ENCODE measurements at regions not wholly inside any gene's neighbourhood (a gene's known extent, or its start where the extent isn't known, plus 50 kb on each side); places are given as distances from the start of the nearest gene placed in this dataset.
A peak's percentile ranks its signal among the peaks of the same experiment; 100 is the strongest.
"Not testable (repeated sequence)": the region's sequence is repeated elsewhere in the genome, so short reads cannot be mapped to it uniquely, and the experiment has no call there.

DNA sequence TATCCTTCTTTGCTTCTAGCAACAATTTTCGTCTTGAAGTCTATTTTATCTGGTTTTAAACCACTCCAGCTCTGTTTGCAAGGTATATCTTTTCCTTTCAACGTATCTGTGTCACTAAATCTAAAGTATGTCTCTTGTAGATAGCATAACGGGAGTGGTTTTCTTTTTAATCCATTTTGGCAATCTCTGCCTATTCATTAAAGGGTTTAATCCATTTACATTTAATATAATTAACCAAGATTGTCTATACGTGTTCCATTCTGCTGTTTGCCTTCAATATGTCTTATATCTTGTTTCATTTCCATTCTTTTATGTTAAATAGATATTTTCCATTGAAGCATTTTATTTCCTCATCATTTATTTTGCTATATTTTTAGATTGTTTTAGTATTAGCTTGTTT lies 587.9 kb downstream of the C6orf118 start:
- DNase-seq (ENCODE audit: low spot score): no peak

GRCh38 chr6:164700497-164700896 lies 608.9 kb downstream of the C6orf118 start:
- no peak for DNase-seq (ENCODE audit: low spot score)

DNA sequence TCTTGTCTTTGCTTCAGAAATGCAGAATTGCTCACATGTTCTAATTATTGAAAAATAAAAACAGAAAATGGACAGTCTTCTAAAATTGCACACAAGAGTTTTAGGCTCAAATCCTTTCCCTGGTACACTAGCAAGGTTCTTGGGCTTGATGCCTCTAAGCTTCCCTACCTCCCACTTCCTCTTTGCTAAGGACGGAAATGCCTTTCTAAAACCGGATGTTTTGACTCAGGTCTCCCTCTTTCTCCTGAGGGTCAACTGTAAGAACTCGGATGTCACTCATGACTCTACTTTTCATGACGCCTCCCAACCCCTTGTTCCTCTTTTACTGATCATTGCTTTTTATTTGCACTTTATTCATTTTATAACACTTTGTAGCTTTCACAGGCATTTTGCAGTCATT lies 613.5 kb downstream of the C6orf118 start:
- DNase-seq (ENCODE audit: low spot score): no peak

GRCh38 chr6:164694386-164694785 lies 615.0 kb downstream of the C6orf118 start:
- no peak for DNase-seq (ENCODE audit: low spot score)

DNA sequence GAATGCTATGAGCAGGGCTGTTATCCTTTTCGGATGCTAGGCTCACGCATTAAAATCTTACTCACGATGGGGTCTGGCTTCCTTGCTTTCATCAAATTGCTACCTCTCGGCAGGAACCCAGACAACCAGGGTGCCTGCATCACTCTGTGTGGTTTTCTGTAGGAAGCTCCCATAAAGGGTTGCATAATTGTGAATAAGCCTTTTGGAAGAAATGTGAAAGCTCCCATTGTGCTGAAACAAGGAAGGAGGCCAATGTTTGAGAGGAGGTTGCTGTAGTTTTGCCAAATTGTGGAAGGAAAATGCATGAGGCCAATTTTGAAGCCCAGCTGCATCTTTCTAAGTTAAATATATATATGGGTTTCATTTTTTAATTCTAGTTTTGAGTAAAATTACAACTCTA lies 615.5 kb downstream of the C6orf118 start:
- DNase-seq (ENCODE audit: low spot score): no peak

GRCh38 chr6:164692772-164693510 lies 616.5 kb downstream of the C6orf118 start:
- DNase-seq (ENCODE audit: low spot score): no peak

DNA sequence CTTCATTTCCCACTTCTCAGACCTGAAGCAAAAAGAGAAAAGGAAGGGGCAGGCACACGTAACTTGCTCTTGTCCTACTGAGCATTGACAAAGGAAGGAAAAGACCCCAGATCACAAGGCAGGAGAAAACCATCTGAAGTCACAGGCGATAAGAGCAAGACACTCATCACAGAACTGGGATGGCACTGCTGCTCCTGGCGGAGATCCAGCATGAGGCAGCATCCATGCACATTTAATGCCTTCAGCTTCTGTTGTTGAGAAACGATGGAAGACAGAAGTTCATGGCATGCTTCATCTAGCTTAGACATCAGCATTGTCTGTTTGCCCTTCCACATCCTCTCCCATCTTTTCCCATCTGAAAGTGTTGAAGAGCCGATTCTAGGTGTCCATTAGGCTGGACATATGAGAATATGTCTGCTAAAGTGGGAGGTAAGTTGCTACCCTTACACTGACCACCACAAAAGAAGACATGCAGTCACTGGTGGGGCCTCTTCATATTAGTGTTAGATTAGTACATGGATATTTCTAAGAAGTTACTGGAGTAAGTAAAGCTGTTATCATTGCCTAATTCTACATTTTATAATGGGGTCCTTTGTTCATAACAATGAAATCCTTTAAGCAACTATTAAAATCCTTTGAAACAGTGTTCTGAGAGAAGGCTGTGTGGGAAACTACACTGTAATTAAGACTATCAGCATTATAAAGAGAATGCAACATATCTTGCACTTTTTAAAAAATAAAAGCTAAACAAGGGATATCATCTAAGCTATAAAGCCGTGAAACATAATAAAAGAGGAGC lies 618.5 kb downstream of the C6orf118 start:
- no peak for DNase-seq (ENCODE audit: low spot score)

- no peak for DNase-seq (ENCODE audit: low spot score)
These were observed 619.2 kb downstream of the C6orf118 start for GRCh38 chr6:164690241-164690640.

GRCh38 chr6:164665328-164665727 lies 644.1 kb downstream of the C6orf118 start:
- DNase-seq (ENCODE audit: low spot score): no peak

DNA sequence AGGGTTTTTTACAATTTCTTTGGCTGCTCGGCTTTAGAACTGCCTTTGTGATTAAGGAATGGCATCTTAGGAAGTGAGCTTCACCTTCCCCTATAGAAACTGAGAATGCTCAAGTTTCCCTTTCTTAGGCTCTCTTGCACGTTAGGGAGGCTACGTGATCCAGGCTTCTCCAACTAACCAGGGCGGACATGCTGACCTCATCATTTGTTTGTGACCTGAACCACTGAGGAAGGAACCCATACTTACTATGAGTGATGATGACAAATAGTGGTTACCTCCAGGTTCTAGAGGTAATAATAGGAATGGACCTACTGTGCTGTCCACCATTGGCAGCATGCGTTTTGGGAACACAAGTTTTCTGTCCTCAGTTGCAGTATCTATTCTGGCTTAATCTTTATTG lies 645.8 kb downstream of the C6orf118 start:
- DNase-seq (ENCODE audit: low spot score): no peak

DNA sequence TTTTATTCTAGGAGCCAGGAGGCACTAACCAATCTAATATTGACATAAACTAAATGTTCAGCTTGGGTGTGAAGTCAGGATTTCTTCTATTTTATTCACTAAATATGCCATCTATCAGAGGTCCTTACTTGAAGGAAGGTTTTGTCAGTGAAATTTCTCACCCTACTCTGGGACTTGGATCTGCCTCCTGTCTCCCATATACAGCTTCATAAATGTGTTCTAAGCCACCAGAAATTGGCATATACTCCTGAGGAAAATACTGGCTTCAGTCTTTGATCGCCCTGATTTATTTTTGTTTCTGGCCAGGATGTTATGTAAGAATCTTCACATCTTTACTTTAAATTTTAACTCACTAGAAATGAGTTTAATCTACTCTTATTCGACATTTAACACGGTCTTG lies 647.7 kb downstream of the C6orf118 start:
- DNase-seq (ENCODE audit: low spot score): no peak

GRCh38 chr6:164660781-164661180 lies 648.6 kb downstream of the C6orf118 start:
- no peak for DNase-seq (ENCODE audit: low spot score)

GRCh38 chr6:164640956-164641355 lies 668.4 kb downstream of the C6orf118 start:
- DNase-seq (ENCODE audit: low spot score): no peak

- no peak for DNase-seq (ENCODE audit: low spot score)
These were observed 681.0 kb downstream of the C6orf118 start for GRCh38 chr6:164628302-164628931.

DNA sequence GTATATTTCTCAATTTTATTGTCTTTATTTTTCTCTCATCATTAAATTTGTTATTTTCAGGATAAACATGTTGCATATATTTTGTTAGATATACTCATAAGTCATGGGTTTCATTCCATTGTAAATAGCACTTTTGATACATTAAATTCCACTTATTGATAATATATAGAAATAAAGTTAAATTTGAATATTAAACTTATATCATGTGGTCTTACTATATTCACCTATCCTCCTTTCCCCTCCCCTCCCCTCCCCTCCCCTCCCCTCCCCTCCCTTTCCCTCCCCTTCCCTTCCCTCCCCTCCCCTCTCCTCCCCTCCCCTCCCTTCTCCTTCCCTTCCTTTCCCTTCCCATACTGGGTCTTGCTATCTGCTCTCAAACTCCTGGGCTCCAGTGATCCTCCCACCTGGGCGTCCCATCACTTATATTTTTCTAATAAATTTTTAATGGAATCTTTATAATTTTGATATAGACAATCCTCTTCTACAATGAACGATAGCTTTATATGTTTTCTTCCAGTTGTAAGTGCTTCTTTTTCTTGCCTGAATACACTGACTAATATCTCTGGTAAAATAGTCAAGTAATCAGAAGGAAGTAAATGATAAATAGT lies 692.4 kb downstream of the C6orf118 start:
- DNase-seq (ENCODE audit: low spot score): no peak

- no peak for DNase-seq (ENCODE audit: low spot score)
These were observed 696.7 kb downstream of the C6orf118 start for GRCh38 chr6:164612751-164613150.

GRCh38 chr6:164610859-164611258 lies 698.5 kb downstream of the C6orf118 start:
- not testable (repeated sequence) for DNase-seq (ENCODE audit: low spot score)

- DNase-seq (ENCODE audit: low spot score): not testable (repeated sequence)
These were observed 707.0 kb downstream of the C6orf118 start for GRCh38 chr6:164602415-164602814.

DNA sequence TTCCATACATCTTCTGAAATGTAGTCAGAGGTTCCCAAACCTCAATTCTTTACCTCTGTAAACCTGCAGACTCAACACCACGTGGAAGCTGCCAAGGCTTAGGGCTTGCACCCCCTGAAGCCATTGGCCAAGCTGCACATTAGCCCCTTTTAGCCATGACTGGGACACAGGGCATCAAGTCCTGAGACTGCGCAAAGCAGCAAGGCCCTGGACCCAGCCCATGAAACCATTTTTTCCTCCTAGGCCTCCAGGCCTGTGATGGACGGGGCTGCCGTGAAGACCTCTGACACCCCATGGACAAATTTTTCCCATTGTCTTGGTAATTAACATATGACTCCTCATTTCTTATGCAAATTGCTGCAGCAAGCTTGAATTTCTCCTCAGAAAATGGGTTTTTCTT lies 727.8 kb downstream of the C6orf118 start:
- no peak for DNase-seq (ENCODE audit: low spot score)

DNA sequence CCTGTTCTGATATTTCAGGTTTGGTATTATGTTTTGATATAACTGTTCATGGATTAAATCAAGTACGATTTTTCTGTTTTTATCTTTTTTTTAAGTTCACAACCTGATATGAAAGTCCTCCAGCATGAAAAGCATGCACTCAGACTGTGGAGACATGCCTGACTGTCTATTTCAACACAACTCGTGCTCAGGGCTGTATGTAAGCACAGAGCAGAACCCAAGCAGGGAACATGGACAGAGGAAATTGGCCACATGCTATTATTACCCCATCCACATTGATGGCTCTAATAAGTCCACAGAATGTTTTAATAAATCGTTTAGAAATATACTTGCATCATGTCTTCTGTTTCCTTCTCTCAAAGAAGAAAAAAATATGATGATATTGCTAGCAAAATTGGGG lies 730.4 kb downstream of the C6orf118 start:
- DNase-seq (ENCODE audit: low spot score): peak; percentile 28

DNA sequence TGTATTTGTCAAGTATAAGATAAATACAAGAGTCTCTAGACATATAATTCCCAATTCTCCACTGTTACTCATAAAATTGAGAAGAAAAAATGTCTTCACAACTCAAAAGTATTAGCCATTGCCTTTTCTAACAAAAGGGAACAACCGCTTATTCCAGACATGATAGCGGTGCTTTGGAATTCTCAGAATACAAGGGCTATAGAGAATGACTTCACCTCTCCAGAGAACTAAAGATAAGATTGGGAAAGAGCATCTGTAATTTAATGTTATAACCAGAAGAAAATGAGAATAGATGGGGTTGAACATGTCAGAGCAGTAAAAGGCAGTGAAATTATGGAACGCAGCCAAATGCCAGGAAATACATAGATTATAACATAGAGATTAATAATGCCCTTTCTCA lies 730.8 kb downstream of the C6orf118 start:
- DNase-seq (ENCODE audit: low spot score): no peak

GRCh38 chr6:164570801-164571200 lies 738.6 kb downstream of the C6orf118 start:
- no peak for DNase-seq (ENCODE audit: low spot score)

All from umbilical cord (tissue), 1 donor.